ENCODE measurements at regions not wholly inside any gene's neighbourhood (a gene's known extent, or its start where the extent isn't known, plus 50 kb on each side); places are given as distances from the start of the nearest gene placed in this dataset.

DNA sequence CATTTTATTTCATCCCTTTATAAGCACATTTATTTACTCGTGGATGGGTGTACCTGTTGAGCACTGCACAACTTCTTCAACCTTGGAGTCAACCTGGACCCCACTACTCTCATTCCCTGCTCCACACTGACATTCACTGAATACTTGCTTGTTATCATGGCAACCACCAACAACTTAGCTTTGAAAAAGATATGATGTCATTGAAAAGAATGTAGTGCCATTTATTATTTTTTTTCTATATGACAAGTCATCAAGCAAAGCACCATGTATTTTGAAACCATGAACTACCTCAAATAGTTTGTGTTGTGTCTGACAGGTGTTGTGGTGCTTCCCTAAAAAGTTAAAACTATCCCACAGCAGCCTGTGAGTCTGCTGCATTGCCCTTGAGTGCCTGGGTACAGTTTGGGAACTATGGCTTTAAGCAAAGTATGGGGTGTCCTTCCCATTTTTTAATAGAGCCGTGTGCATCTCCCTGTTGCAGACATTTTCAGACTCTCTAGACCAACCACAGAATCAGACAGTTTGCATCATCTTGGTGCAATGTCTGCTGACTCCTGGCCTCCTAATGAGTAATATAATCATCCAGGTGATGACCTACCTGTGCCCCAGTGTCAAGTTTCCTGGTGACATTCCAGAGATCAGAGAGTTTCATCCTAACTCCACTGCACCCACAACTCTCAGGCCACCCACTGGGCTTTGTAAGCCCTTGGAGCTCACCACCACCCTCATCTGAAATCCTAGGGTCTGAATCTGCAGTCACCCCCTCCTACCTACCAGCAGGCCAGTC is 339.7 kb upstream of the PROX1 start:
- TF ChIP-seq POLR2AphosphoS5 (IDR thresholded peaks at IDR 0.05; ENCODE audit: low read depth, low read length) (no peak), TAF1 (IDR thresholded peaks at IDR 0.05; ENCODE audit: borderline replicate concordance, low read depth, low read length) (no peak), POLR2A (IDR thresholded peaks at IDR 0.05; ENCODE audit: low read depth, low read length) (no peak)
- FAIRE-seq (no peak), DNase-seq (ENCODE audit: insufficient read length) (no peak)

DNA sequence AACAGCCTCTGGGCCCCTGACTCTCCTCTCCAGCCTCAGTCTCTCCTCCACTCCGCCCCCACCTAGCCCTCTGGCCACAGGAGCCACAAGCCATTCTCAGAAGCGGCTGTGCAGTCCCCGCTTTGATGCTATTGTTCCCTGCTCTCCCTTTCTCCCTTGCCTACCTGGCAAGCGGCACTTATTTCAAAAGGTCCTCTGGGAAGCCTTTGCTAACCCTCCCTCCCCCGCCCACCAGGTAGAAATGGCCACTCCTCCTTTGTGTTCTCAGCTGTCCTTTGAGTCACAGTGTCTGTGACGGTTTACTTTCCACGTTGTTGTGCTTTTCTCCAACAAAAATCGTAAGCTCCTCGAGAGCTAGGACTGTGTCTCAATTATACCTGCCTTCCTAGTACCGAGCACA is 338.4 kb upstream of the PROX1 start:
- FAIRE-seq (no peak), DNase-seq (ENCODE audit: insufficient read length) (no peak)
- no peak for TF ChIP-seq POLR2AphosphoS5 (IDR thresholded peaks at IDR 0.05; ENCODE audit: low read depth, low read length)
- no peak for TF ChIP-seq TAF1 (IDR thresholded peaks at IDR 0.05; ENCODE audit: borderline replicate concordance, low read depth, low read length)
- TF ChIP-seq POLR2A (IDR thresholded peaks at IDR 0.05; ENCODE audit: low read depth, low read length), result no peak

DNA sequence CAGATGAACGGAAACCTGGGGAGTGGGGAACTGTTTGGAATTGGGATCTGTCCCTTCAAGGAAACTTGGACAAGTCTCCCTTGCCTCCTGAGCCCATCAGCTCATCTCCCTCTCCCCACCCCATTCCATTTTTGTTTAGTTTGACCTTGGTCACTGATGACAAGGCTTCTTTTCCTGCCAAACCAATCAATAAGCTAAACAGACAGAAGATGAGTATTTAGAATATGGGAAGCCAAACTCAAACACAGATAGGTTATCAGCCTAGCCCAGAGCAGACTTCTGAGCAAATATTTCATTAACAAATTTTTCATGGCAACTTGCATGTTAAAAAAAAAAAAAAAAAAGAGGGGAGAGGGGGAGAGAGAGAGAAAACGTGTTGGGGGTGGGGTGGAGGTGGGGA is 337.2 kb upstream of the PROX1 start:
- DNase-seq (ENCODE audit: insufficient read length), result no peak
- TF ChIP-seq POLR2A (IDR thresholded peaks at IDR 0.05; ENCODE audit: low read depth, low read length) (no peak), POLR2AphosphoS5 (IDR thresholded peaks at IDR 0.05; ENCODE audit: low read depth, low read length) (no peak), TAF1 (IDR thresholded peaks at IDR 0.05; ENCODE audit: borderline replicate concordance, low read depth, low read length) (no peak)
- FAIRE-seq, result no peak

DNA sequence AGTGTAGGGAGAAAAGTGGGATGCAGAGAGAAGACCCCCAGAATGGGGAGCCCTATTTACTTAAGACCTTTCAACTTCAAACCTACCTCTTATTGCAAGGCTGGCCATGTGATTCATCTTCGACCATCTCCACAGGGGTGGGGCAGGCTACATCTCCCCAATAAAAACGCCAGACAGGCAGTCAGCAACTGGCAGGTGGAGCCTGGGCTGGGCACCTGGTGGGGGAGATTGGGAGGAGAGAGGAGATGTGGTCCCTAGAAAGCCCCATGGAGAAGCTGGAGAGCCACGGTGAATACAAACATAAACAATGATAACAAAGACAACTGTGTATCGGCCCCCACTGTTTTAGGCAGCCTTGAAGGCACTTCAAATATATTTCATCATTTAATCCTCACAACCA is 336.7 kb upstream of the PROX1 start:
- DNase-seq (ENCODE audit: insufficient read length) (no peak), FAIRE-seq (no peak)
- TF ChIP-seq POLR2AphosphoS5 (IDR thresholded peaks at IDR 0.05; ENCODE audit: low read depth, low read length), result no peak
- TF ChIP-seq TAF1 (IDR thresholded peaks at IDR 0.05; ENCODE audit: borderline replicate concordance, low read depth, low read length), result no peak
- TF ChIP-seq POLR2A (IDR thresholded peaks at IDR 0.05; ENCODE audit: low read depth, low read length), result no peak

DNA sequence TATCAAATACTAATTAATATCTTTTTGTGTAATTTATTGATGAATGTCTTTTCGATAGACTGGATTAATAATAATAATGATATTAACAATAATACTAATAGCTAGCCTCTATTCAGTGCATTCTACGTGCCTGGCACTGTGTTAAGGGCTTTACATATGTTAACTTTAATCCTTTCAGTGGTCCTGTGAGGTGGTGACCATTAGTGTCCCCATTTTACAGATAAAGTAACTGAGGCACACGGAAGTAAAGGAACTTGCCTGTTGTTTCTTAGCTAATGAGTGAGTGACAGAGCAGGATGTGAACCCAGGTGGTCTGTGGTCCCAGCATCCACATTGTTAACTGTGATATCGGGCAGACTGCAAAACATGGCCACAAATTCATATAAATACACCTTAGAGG is 335.7 kb upstream of the PROX1 start:
- TF ChIP-seq TAF1 (IDR thresholded peaks at IDR 0.05; ENCODE audit: borderline replicate concordance, low read depth, low read length) (no peak), POLR2A (IDR thresholded peaks at IDR 0.05; ENCODE audit: low read depth, low read length) (no peak), POLR2AphosphoS5 (IDR thresholded peaks at IDR 0.05; ENCODE audit: low read depth, low read length) (no peak)
- FAIRE-seq (no peak), DNase-seq (ENCODE audit: insufficient read length) (no peak)

DNA sequence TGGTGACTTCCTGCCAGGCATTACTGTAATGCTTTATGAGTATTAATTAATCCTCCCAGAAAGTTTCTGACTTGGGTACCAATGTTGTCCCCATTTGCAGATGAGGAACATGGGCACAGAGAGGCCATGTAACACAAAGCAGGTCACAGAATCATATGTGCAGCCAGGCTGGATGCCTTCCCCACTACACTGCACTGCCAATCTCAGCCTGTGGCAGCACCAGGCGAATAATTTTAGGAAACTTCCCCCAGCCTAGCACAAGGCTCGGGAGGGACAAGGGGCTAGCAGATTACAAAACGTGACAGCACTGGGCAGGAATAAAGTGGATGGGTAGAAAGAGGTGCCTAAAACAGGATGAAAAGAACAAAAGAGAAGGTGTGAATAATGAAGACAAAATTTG is 331.7 kb upstream of the PROX1 start:
- no peak for DNase-seq (ENCODE audit: insufficient read length)
- no peak for TF ChIP-seq TAF1 (IDR thresholded peaks at IDR 0.05; ENCODE audit: borderline replicate concordance, low read depth, low read length)
- no peak for TF ChIP-seq POLR2AphosphoS5 (IDR thresholded peaks at IDR 0.05; ENCODE audit: low read depth, low read length)
- TF ChIP-seq POLR2A (IDR thresholded peaks at IDR 0.05; ENCODE audit: low read depth, low read length), result no peak
- FAIRE-seq, result no peak

DNA sequence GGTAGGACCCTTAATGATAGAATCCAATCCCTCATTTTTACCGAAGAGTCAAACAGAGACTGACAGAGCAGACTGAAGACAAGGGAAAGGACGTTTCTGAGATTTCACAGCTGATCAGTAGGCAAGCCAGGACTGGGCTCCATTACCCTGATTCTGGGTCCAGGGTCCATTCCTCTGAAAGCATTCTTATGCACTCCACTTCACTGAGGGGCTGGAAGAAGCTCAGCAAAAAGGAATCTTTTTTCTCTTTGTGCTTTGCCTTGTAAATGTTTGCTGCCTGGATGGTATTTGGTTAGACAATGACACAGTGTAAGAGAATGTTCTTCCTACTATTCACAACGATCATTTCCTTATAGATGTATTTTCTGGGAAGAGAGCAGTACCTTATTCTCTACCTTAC is 331.3 kb upstream of the PROX1 start:
- FAIRE-seq (no peak), DNase-seq (ENCODE audit: insufficient read length) (no peak)
- TF ChIP-seq TAF1 (IDR thresholded peaks at IDR 0.05; ENCODE audit: borderline replicate concordance, low read depth, low read length) (no peak), POLR2AphosphoS5 (IDR thresholded peaks at IDR 0.05; ENCODE audit: low read depth, low read length) (no peak), POLR2A (IDR thresholded peaks at IDR 0.05; ENCODE audit: low read depth, low read length) (no peak)

DNA sequence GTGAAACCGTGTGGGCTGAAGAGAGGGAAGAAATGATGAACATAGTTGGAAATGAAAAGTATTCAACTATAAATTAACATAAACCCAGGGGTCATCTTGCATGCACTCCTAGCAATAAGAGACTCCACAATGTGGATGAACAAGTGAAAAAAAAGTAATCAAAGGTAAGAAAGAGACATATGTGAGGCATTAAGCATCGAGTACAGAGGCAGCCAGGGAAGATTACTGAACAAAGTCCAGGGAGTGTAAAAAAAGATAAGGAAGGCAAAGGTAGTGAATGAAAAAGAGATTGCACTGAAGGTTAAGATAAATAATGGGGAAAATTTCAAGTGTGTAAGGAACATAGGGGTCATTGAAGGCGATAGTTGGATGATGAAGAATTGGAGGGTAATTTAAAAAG is 330.8 kb upstream of the PROX1 start:
- DNase-seq (ENCODE audit: insufficient read length), result no peak
- no peak for TF ChIP-seq TAF1 (IDR thresholded peaks at IDR 0.05; ENCODE audit: borderline replicate concordance, low read depth, low read length)
- TF ChIP-seq POLR2AphosphoS5 (IDR thresholded peaks at IDR 0.05; ENCODE audit: low read depth, low read length), result no peak
- no peak for TF ChIP-seq POLR2A (IDR thresholded peaks at IDR 0.05; ENCODE audit: low read depth, low read length)
- no peak for FAIRE-seq

DNA sequence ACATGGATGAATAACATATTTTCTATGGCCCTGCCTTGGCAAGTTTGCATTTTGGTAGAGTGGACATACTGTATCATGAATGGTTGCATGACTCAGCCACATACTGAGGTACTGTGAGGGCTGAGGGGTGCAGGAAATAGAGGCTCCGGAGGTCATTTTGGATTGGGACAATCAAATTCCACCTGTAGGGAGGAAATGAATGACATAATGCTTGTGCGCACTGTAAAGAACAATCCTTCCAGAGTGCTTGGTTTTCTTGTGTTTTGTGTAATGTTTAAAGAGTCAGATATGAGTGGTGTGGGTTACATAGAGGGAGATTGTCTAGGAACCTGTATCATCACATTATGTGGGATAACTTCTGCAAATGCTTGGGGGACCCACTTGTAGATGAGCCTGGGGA is 329.9 kb upstream of the PROX1 start:
- no peak for FAIRE-seq
- no peak for DNase-seq (ENCODE audit: insufficient read length)
- no peak for TF ChIP-seq POLR2A (IDR thresholded peaks at IDR 0.05; ENCODE audit: low read depth, low read length)
- no peak for TF ChIP-seq TAF1 (IDR thresholded peaks at IDR 0.05; ENCODE audit: borderline replicate concordance, low read depth, low read length)
- no peak for TF ChIP-seq POLR2AphosphoS5 (IDR thresholded peaks at IDR 0.05; ENCODE audit: low read depth, low read length)

DNA sequence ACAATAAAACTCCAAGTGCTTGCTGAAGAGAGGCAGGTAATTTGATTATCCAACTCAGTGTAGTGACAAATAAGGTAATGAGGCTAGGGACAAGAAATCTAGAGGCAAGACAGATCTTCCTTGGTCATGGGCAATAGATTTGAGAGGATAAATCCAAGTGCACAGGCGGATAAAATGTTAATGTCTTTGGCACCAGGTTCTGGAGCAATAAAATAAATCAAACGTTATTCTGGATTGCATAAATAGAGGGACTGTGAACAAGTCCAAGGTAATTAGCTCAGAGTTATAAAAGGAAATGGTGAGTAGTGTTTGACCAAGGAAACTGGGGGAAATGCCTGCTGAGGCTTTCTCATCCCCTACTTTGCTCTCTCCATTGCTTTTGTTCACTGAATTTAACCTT is 329.3 kb upstream of the PROX1 start:
- FAIRE-seq (no peak), DNase-seq (ENCODE audit: insufficient read length) (no peak)
- TF ChIP-seq POLR2AphosphoS5 (IDR thresholded peaks at IDR 0.05; ENCODE audit: low read depth, low read length) (no peak), TAF1 (IDR thresholded peaks at IDR 0.05; ENCODE audit: borderline replicate concordance, low read depth, low read length) (no peak), POLR2A (IDR thresholded peaks at IDR 0.05; ENCODE audit: low read depth, low read length) (no peak)

DNA sequence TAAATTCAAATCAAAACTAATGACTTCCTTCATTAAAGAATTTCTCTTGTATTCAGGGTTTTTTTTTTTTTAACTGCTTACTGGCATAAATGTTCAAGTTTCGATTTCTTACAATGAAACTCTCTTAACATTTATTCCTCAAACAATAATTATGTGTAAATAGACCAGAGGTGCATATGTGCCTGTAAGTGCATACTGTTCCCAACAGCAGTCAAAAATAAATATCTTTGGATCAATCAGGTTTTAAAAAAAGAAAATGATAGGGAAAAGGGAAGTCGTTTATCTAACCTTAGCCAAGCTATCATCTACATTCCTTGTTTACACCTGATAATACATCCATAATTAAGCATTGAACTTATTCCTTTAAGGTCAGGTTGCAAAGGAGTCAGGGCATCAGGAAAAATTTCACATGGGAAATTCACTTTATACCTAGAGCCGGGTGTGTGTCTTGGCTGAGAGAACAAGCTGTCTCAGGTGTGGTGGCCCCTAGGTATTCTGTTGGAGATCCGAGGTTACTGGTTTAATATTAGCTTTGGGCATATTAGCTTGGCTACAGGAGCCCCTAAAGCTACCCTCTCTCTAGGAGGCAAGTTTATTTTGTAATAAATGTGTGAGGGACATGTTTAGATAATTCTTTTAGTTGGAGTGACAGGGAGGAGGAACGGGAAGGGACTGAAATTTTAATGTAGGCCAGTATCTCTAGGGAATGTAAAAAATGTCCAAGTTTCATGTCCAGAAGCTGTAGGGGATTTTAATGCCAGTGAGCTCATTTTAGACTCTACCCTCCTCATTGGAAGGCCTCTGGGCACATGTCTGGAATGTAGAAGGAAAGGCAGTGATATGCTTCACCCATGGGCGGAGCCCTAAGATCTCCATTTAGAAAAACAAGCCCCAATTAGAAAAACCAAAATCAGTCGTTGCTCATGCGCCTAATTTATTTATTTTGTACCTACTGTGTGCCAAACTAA is 327.9 kb upstream of the PROX1 start:
- TF ChIP-seq POLR2AphosphoS5 (IDR thresholded peaks at IDR 0.05; ENCODE audit: low read depth, low read length) (no peak), TAF1 (IDR thresholded peaks at IDR 0.05; ENCODE audit: borderline replicate concordance, low read depth, low read length) (no peak), POLR2A (IDR thresholded peaks at IDR 0.05; ENCODE audit: low read depth, low read length) (no peak)
- no peak for FAIRE-seq
- no peak for DNase-seq (ENCODE audit: insufficient read length)

Data from GM12892 (cell line).